BE2C (cell line): ENCODE measurements at regions not wholly inside any gene's neighbourhood (a gene's known extent, or its start where the extent isn't known, plus 50 kb on each side); places are given as distances from the start of the nearest gene placed in this dataset.

Source experiments
- DNase-seq: peaks from one replicate; pipeline ENCODE4 v3.0.0-alpha.2; 2020
- H3K27me3 ChIP-seq: fragments of 250-450 bp; sonication (Bioruptor Pico); 2 replicates; pipeline ENCODE4 v1.5.1; 2020; ENCODE audit warnings: mild to moderate bottlenecking
- H3K36me3 ChIP-seq: fragments of 250-450 bp; sonication (Bioruptor Pico); 2 replicates; pipeline ENCODE4 v1.5.1; 2020; ENCODE audit warnings: mild to moderate bottlenecking
- H3K4me1 ChIP-seq: fragments of 250-450 bp; sonication (Bioruptor Pico); 2 replicates; pipeline ENCODE4 v1.5.1; 2020
- H3K4me3 ChIP-seq: 2 replicates; pipeline ENCODE4 v1.5.1; 2011; ENCODE audit warnings: low read depth, low read length
- H3K9me3 ChIP-seq: fragments of 250-450 bp; sonication (Bioruptor Pico); 2 replicates; pipeline ENCODE4 v1.5.1; 2020
- TF ChIP-seq, protein P1 (sequence below): IDR thresholded peaks from 2 replicates; pipeline ENCODE4 v1.5.1; 2012; ENCODE audit warnings: mild to moderate bottlenecking, low read depth, low read length

DNA sequence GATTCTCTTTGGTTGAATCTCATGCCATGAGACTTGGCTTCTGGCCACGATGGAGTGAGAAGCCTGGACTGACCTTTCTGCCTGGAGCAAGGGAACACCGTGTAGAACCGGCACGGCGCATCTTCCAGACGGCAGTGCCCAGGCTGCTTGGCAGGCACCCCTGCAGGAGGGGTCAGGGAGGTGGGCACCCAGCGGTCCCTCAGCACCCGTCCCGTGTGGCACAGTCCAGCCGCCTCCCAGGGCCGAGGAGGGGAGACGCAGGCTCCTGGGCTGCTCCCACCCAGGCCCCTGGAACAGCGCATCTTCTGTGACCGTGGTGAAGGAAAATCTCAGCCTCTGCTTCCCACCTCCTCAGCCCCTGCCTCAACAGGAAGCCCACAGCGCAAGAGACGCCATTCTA, 95.7 kb downstream of the CMPK2 start:
- no peaks in the 10 kb centered on the region for H3K36me3 ChIP-seq
- peak; percentile 29 for DNase-seq
- H3K4me3 ChIP-seq, result no peak overlapping the region
- TF ChIP-seq, protein P1, sequence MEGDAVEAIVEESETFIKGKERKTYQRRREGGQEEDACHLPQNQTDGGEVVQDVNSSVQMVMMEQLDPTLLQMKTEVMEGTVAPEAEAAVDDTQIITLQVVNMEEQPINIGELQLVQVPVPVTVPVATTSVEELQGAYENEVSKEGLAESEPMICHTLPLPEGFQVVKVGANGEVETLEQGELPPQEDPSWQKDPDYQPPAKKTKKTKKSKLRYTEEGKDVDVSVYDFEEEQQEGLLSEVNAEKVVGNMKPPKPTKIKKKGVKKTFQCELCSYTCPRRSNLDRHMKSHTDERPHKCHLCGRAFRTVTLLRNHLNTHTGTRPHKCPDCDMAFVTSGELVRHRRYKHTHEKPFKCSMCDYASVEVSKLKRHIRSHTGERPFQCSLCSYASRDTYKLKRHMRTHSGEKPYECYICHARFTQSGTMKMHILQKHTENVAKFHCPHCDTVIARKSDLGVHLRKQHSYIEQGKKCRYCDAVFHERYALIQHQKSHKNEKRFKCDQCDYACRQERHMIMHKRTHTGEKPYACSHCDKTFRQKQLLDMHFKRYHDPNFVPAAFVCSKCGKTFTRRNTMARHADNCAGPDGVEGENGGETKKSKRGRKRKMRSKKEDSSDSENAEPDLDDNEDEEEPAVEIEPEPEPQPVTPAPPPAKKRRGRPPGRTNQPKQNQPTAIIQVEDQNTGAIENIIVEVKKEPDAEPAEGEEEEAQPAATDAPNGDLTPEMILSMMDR, result no peak
- peaks cover 18% of the 10 kb centered on the region for H3K4me1 ChIP-seq
- no peaks in the 10 kb centered on the region for H3K9me3 ChIP-seq
- H3K27me3 ChIP-seq, result peaks cover 7% of the 10 kb centered on the region

DNA sequence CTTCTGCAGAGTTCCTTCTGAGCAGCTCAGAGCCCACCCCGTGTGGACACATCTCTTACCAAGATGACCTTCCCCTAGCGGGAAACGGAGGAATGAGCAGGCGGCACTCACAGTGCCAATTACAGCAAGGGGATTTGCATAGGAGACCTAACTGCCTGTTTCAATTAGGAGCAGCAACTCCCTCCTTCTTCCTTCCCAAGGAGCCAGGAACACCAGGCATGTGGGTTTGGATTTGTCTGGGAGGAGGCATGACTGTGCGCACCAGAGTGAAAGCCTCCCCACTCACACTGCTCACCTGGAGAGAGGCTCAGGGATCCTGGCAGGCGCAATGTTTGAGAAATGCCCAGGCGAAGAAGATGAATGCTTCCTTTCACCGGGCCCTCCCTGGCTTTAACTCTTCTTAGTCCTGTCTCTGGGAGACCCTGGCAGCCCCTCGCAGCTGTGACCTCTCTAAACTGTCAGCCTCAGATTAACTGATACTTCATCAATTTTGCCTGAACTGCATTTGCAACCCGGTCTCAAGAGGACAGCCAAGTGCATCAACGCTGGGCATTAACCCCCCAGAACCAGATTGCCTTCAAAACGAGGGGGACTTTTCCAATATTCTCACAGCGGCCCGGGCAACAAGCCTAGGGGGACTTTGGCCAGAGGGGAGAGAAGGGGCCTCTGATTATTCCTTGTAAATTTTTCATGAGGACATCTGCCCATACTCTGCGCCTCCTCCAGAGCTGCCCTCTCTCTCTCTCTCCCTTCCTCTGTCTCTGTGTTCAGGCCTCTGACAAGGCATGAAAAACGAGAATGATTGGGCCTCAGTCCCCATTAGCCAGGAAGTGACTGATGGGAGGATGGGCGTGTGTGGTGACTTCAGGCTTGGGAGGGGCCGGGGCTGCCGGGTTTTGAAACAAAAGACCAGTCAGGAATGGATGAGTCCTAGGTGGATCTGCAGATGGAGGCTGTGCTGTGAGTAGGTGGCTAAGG, 93.8 kb downstream of the CMPK2 start:
- Histone ChIP-seq H3K4me3 (peak overlapping the region; percentile 58), H3K4me1 (peaks cover 18% of the 10 kb centered on the region), H3K36me3 (no peaks in the 10 kb centered on the region), H3K9me3 (no peaks in the 10 kb centered on the region), H3K27me3 (peaks cover 7% of the 10 kb centered on the region)
- peak; percentile 76 for DNase-seq
- TF ChIP-seq, protein P1, result no peak

DNA sequence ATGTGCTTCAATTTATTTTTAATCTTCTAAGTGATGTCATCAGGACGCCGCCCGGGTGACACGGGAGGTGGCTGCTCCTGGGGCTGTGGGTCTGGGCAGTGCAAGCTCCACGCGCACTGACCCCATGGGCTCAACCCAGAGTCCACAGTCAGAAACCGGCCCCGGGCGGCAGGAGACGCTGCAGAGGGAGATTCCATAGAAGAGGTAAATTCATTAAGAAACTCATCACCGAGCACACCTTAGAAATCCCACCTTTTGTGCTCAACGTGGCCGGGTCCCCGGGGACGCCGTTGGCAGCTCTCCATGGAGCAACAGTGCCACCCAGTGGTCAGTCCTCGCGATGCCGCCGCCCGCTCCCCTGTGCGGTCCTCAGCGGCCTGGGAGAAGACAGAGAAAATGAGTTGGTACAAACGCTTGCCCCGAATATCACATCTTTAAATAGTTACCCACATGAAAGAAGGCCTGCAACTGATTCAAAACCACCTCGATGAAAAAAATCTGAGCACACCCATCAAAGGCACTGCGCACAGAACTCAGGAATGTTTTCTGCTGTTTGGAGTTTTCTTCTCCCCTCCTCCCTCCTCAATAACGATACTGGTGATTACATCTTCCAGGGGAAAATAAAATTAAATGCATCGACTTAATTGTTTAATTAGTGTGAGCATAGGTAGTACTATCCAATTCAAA, 92.6 kb downstream of the CMPK2 start:
- peak; percentile 73 for DNase-seq
- Histone ChIP-seq H3K9me3 (no peaks in the 10 kb centered on the region), H3K4me1 (peaks cover 18% of the 10 kb centered on the region), H3K4me3 (peak overlapping the region; percentile 58), H3K36me3 (no peaks in the 10 kb centered on the region), H3K27me3 (peaks cover 7% of the 10 kb centered on the region)
- TF ChIP-seq, protein P1, result peak; percentile 94

DNA sequence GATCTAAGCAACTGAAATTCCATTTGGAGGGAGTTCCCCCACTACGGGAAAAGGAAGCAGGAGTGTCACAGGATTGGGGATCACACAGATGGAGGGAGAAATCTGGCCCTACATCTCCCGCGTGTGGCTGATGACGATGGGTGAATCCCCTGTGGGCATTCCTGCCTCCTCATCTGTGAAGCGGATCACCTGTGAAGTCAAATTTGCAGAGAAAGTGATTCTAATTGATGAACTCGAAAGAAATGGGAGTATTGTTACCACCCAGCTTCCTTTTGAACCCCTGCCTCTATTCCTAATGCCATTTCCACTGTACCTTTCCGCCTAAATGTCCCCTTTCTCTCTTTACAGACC, 92.0 kb downstream of the CMPK2 start:
- Histone ChIP-seq H3K9me3 (no peaks in the 10 kb centered on the region), H3K36me3 (no peaks in the 10 kb centered on the region), H3K4me1 (peaks cover 18% of the 10 kb centered on the region), H3K4me3 (peak overlapping the region; percentile 58; the same call in 1 of the 2 replicates), H3K27me3 (peaks cover 7% of the 10 kb centered on the region)
- TF ChIP-seq, protein P1, result no peak
- DNase-seq, result no peak

DNA sequence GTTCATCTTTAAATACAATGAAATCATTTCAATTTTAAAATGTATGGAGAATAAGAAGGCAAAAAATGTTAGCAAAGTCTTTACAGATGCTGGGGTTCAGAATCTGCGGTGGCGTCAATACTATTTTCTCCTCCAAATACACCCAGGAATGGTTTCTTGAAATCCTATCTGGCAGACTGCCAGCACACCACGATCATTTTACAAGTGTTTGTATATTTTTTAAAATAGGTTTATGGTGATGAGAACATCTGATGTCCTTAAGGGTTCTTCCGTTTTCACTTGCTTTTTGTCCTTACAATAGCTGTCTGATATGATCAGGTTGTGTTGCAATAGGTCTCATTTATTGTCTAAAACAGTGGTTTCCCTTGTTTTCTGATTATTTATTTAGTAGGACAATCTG, 89.6 kb downstream of the CMPK2 start:
- Histone ChIP-seq H3K4me3 (no peak overlapping the region), H3K27me3 (peaks cover 7% of the 10 kb centered on the region), H3K9me3 (no peaks in the 10 kb centered on the region), H3K36me3 (no peaks in the 10 kb centered on the region), H3K4me1 (peaks cover 18% of the 10 kb centered on the region)
- TF ChIP-seq, protein P1, result no peak
- no peak for DNase-seq
